ENCODE measurements at regions not wholly inside any gene's neighbourhood (a gene's known extent, or its start where the extent isn't known, plus 50 kb on each side); places are given as distances from the start of the nearest gene placed in this dataset.
"Not testable (repeated sequence)": the region's sequence is repeated elsewhere in the genome, so short reads cannot be mapped to it uniquely, and the experiment has no call there.

GRCh38 chr16:86337581-86338402 is 172.5 kb upstream of the FOXF1 start:
- DNase-seq = no peak

DNA sequence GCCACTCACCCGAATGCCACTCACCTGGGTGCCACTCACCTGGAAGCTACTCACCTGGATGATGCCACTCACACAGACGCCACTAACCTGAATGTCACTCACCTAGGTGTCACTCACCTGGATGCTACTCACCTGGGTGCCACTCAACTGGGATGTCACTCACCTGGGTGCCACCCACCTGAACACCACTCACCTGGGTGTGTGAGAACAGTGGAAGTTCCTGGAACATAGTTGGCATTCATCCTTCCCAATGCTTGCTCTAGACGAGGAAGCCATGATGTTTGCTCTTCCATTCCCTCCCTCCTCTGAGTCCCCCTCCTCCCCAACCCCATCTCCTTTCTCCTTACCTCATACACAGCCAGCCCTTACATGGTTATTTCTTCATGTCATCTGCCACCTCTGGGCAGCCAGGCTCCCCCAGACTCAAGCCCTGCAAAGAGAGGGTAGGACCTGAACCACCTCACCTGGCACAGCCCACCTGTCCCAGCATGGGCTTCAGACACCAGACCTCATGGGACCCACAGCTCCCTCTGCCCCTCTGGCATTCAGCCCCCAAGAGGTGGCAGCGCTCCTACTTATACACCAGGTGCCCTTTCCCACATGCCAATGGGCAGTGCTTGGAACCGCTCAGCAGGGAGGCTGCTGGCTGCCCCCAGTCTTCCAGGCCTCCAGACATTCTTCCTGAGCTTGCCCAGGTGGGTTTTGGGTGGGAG is 171.8 kb upstream of the FOXF1 start:
- no peak for DNase-seq

GRCh38 chr16:86342161-86342834 is 168.0 kb upstream of the FOXF1 start:
- no peak for DNase-seq

GRCh38 chr16:86343027-86343795 is 167.1 kb upstream of the FOXF1 start:
- peak; percentile 45 for DNase-seq

DNA sequence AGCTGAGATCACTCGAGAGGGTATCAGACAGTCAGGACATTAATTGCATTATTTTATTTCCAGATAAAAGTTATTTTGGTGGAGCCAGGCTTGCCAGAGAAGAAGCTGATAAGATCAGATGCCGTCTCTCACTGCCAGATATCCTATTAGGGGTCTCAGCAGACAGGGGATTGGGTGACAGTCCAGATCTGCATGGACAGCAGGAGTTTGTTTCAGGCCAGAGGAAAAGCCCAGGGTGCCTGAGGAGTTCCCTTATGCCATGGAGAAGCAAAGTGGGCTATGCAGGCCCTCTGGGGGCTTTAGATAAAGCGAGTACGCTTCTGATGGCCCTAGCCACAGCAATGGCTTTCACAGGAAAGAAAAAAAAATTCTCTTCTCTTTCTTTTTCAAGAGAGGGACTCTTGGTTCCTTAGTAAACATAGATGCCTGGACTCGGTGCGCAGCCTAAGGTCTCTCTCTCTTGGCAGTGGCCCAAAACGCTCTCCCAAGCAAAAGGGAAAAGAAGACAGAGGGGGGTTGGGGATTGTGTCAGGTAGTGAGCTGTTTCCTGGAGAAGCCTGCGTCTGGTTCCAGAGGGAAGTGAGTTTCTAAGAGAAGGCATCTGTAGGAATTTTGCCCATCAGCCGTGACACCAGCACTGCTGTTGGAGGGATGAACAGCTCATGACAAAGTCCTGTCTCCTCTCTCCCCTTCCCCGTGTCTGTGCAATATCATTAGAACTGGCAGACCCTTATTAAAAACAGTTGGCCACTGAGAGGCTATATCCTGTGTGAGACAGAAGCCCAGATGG is 166.3 kb upstream of the FOXF1 start:
- no peak for DNase-seq

DNA sequence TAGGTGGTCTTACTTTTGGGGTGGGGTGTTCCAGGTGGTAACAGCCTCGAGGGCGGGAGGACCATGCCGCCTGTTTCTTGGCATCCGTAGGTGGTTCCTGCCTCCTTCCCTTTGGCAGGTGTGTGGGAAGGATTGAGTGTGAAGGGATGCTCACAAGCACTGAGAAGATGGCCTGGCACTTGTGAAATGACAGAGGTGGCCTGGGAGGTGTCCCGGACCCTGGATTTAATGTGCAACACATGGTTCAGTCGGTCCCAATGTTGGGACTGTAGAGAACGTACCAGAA is 165.8 kb upstream of the FOXF1 start:
- no peak for DNase-seq

DNA sequence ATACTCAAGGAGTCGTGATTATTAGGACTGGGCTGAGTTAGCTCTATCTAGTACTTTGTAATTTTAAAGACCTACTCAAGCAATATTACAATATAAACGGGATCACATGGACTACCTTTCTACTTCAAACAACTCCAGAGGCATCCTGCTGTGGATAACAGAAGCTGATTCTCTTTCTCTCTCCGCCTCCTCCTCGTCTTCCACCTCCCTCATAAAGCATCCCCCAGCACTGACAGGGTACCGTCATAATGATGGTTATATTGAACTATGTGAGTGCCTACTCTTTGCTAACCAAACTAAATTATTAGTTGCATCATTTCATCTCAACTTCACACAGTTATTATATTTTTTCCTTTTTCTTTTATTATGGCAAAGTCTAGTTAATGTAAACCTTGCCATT is 165.4 kb upstream of the FOXF1 start:
- DNase-seq = no peak

- DNase-seq = peak; percentile 15
Measured at GRCh38 chr16:86345516-86345915, 164.8 kb upstream of the FOXF1 start.

DNA sequence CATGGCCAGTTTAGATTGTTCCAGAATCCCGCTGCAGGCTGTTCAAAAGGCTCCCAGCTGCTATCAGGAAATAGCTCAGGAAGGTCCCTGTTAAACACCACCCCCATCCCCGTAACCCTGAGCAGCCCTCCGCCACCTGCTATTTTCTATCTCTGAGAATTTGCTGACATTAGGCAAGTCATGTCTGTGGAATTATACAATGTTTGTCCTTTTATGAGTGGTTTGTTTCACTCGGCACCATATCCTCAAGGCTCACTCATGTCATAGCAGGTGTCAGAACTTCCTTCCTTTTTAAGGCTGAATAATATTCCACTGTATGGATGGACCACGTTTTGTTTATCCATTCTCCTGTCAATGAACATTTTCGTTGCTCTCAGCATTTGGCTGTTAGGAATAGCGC is 164.3 kb upstream of the FOXF1 start:
- no peak for DNase-seq

DNA sequence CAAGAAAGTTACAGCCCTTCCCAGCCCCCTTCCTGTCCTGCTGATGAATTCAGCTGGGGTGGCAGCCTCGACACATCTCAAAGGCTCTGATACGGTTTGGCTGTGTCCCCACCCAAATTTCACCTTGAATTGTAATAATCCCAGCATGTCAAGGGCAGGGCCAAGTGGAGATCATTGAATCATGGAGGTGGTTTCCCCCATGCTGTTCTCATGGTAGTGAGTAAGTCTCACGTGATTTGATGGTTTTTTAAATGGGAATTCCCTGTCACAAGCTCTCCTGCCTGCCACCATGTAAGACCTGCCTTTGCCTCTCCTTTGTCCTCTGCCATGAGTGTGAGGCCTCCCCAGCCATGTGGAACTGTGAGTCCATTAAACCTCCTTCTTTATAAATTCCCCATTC is 163.2 kb upstream of the FOXF1 start:
- DNase-seq = no peak

- no peak for DNase-seq
Measured at GRCh38 chr16:86347916-86348555, 162.3 kb upstream of the FOXF1 start.

GRCh38 chr16:86349338-86349900 is 160.9 kb upstream of the FOXF1 start:
- no peak for DNase-seq

DNA sequence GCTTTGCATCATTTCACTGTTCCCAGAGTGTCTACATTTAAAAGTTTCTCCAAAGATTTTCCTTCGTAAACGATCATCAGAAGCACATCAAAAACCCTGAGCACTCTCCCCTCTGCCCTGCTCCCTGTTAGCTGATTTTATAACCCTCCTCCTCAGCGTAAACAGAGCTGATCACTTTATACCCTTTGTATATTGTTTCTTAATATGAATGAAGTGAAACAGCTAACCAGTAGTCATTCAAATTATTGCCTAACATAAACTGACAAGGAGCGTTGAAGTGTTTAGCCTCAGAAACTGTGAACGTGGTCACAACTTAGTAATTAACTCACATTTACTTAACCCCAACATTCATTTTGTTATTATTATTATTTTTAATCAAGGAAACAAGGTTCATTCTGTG is 160.0 kb upstream of the FOXF1 start:
- no peak for DNase-seq

DNA sequence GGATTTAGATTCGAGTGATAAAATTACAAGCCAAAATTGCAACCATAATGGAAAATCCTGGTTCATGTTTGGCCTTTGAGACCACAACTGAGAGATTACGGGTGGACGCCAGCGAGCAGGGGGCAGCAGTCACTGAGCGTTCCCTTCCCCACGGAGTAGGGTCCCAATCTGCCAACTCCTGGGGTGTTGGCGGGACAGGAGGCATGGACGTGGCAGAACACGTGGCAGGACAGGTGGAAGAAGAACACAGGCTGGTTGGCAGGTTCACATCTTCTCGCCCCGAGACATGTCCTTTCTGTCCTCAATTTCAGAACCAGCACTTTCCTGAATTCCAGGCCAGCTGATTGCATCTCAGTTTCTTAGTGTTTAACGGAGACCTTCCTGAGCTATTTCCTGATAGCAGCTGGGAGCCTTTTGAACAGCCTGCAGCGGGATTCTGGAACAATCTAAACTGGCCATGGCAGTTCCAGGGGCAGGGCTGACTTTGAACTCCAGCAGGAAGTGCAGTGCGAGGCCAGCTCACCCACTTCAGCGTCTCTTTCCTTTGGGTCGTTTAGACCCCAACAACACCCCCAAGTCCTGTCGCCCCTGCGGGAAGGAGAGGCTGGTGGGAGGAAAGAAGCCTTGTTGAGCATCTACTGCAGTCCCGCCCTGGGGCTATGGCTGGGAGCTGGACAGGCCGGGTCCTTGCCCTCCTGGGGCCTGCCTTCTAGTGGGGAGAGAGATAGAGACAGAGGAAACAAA is 159.1 kb upstream of the FOXF1 start:
- DNase-seq = no peak

DNA sequence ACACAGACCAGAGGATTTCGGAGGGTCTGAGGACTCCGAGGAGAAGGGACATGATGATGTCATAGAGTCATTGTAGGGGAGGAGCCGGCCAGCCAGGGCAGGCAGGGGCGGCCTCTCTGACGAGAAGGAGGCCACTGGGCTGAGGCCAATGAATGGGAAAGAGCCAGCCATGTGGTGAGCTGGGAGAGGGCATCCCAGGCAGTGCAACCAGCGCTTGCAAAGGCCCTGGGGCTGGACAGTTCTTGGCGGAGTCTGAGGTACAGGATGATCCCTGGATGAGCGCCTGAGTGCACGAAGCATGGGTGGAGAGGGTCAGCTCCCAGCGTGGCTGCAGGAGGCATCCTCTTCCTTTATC is 158.6 kb upstream of the FOXF1 start:
- not testable (repeated sequence) for DNase-seq

DNA sequence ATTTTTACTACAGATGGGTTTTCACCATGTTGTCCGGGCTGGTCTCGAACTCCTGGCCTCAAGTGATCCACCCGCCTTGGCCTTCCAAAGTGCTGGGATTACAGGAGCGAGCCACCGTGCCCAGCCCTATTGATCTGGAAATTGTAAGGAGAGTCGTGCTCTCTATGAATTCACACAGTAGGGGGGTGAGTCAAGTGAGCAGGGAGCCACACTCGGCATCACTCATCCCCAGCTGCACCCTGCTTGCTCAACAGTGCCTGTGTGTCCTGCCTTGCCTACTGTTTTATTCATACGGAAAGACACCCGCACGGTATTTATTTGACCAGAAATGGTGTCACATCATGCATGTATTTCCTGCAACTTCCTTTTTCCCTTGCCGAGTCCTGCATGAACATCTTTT is 157.2 kb upstream of the FOXF1 start:
- DNase-seq = no peak

GRCh38 chr16:86353948-86354347 is 156.4 kb upstream of the FOXF1 start:
- no peak for DNase-seq

- no peak for DNase-seq
Measured at GRCh38 chr16:86354641-86355513, 155.4 kb upstream of the FOXF1 start.

- DNase-seq = no peak
Measured at GRCh38 chr16:86355531-86355930, 154.8 kb upstream of the FOXF1 start.

DNA sequence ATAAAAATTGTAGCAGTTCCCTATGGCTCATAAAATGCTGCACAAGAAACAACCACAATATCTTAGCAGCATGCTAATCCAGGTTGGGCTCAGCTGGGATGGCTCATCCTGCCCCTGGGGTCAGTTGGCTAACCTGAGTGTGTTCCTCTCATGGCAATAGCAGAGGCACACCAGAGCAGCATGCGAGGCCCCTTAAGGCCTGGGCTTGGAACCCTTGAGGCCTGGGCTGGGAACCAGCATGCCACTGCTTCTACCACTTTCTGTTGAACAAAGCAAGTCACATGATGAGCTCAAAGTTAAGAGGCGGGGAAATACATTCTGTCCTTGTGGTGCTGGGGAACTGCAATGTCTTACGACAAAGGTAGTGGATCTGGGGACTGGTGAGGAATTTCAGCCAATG is 154.4 kb upstream of the FOXF1 start:
- no peak for DNase-seq

Measured in left hindlimb (tissue), 1 donor.